Trophoblast cell (in vitro differentiated cells and primary cell): ENCODE measurements at regions not wholly inside any gene's neighbourhood (a gene's known extent, or its start where the extent isn't known, plus 50 kb on each side); places are given as distances from the start of the nearest gene placed in this dataset.
"Not testable (repeated sequence)": the region's sequence is repeated elsewhere in the genome, so short reads cannot be mapped to it uniquely, and the experiment has no call there.

Experiments used
- DNase-seq, 2 donors: peaks; one replicate each; pipeline ENCODE4 v3.0.0-alpha.2; 2016
- H2AFZ ChIP-seq: 2 replicates; pipeline ENCODE4 v1.6.1; 2013; ENCODE audit warnings: low read length, moderate library complexity, mild to moderate bottlenecking; ENCODE audit not compliant: insufficient read depth, poor library complexity
- H2AK5ac ChIP-seq: 2 replicates; pipeline ENCODE4 v1.6.1; 2013; ENCODE audit warnings: mild to moderate bottlenecking, low read length
- H2BK120ac ChIP-seq: 2 replicates; pipeline ENCODE4 v1.6.1; 2013; ENCODE audit warnings: low read length, mild to moderate bottlenecking, moderate library complexity; ENCODE audit not compliant: insufficient read depth, poor library complexity
- H2BK12ac ChIP-seq: 2 replicates; pipeline ENCODE4 v1.6.1; 2013; ENCODE audit warnings: mild to moderate bottlenecking, low read length, moderate library complexity
- H2BK5ac ChIP-seq: 2 replicates; pipeline ENCODE4 v1.6.1; 2013; ENCODE audit warnings: low read length, low read depth, moderate library complexity, mild to moderate bottlenecking; ENCODE audit not compliant: poor library complexity
- H3K14ac ChIP-seq: 2 replicates; pipeline ENCODE4 v1.6.1; 2013; ENCODE audit warnings: mild to moderate bottlenecking, low read length
- H3K18ac ChIP-seq: 2 replicates; pipeline ENCODE4 v1.6.1; 2013; ENCODE audit warnings: mild to moderate bottlenecking, low read length
- H3K23ac ChIP-seq: 2 replicates; pipeline ENCODE4 v1.6.1; 2013; ENCODE audit warnings: low read length
- H3K27ac ChIP-seq: 2 replicates; pipeline ENCODE4 v1.5.1; 2013; ENCODE audit warnings: low read depth, mild to moderate bottlenecking, inconsistent platforms, low read length, moderate library complexity
- H3K27me3 ChIP-seq: 2 replicates; pipeline ENCODE4 v1.6.1; 2013; ENCODE audit warnings: inconsistent platforms, mild to moderate bottlenecking, low read length, moderate library complexity; ENCODE audit not compliant: insufficient read depth
- H3K36me3 ChIP-seq, 2 experiments: 1 replicate in 1 of 2; 2 replicates in 1 of 2; pipeline ENCODE4 v1.6.1; 2013; ENCODE audit warnings: low read length in 2 of 2, mild to moderate bottlenecking in 2 of 2, moderate library complexity in 1 of 2; ENCODE audit not compliant: insufficient read depth in 2 of 2, control insufficient read depth in 1 of 2
- H3K4ac ChIP-seq: 2 replicates; pipeline ENCODE4 v1.6.1; 2013; ENCODE audit warnings: low read depth, mild to moderate bottlenecking, low read length, moderate library complexity
- H3K4me1 ChIP-seq, 2 experiments: 1 replicate in 1 of 2; 2 replicates in 1 of 2; pipeline ENCODE4 v1.6.1; 2013; ENCODE audit warnings: low read length in 2 of 2, mild to moderate bottlenecking in 2 of 2, moderate library complexity in 1 of 2; ENCODE audit not compliant: insufficient read depth in 2 of 2, control insufficient read depth in 1 of 2
- H3K4me2 ChIP-seq: 2 replicates; pipeline ENCODE4 v1.6.1; 2013; ENCODE audit warnings: inconsistent platforms, mild to moderate bottlenecking, low read length, moderate library complexity
- H3K4me3 ChIP-seq: 2 replicates; pipeline ENCODE4 v1.5.1; 2013; ENCODE audit warnings: mild to moderate bottlenecking, low read depth, low read length, inconsistent platforms
- H3K79me1 ChIP-seq: one replicate; pipeline ENCODE4 v1.6.1; 2013; ENCODE audit warnings: low read length
- H3K79me2 ChIP-seq: 2 replicates; pipeline ENCODE4 v1.6.1; 2013; ENCODE audit warnings: low read length, mild to moderate bottlenecking; ENCODE audit not compliant: control insufficient read depth, insufficient read depth, poor library complexity
- H3K9ac ChIP-seq: 2 replicates; pipeline ENCODE4 v1.6.1; 2013; ENCODE audit warnings: mild to moderate bottlenecking, low read length
- H3K9me3 ChIP-seq: 2 replicates; pipeline ENCODE4 v1.6.1; 2013; ENCODE audit warnings: low read depth, mild to moderate bottlenecking, control low read depth, inconsistent platforms, low read length; ENCODE audit not compliant: insufficient read depth
- H4K12ac ChIP-seq: 2 replicates; pipeline ENCODE4 v1.6.1; 2013; ENCODE audit warnings: low read depth, mild to moderate bottlenecking, low read length, moderate library complexity
- H4K8ac ChIP-seq: 2 replicates; pipeline ENCODE4 v1.6.1; 2013; ENCODE audit warnings: low read depth, mild to moderate bottlenecking, low read length, moderate library complexity
- H4K91ac ChIP-seq: one replicate; pipeline ENCODE4 v1.6.1; 2013; ENCODE audit warnings: low read depth, mild to moderate bottlenecking, low read length, moderate library complexity
- WGBS: extraction: QIAGEN DNeasy Blood & Tissue Kit; methylation state at CpG from one replicate; pipeline ENCODE4 v1.1.7; 2013; ENCODE audit warnings: missing lambda C conversion rate; ENCODE audit not compliant: insufficient read length, insufficient coverage; ENCODE audit errors: extremely low coverage; 5-methylcytosine and 5-hydroxymethylcytosine counted together

DNA sequence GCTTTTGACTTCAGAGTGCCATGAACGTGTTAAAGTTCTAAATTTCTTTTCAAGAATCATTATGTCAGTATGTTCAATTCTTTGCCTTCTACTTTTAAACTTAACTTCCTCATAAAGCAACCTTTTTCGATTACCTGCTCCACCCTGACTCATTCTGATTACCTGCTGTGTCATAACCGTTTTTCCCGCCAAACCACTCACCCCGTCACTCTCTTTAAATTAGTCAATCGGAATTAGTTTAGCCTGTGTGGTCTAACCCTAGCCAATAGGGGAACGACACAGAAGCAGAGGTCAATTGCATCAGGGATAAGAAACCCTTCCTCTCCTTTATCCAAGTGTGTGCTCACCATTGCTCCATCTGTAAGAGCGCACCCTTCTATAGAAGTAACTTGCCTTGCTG is 482.7 kb downstream of the CD83 start:
- not testable (repeated sequence) for H3K79me2 ChIP-seq, H3K18ac ChIP-seq, H3K4me2 ChIP-seq, H4K12ac ChIP-seq, H3K9me3 ChIP-seq, H3K4me3 ChIP-seq, H3K36me3 ChIP-seq, H3K14ac ChIP-seq, H3K9ac ChIP-seq, H3K27ac ChIP-seq, DNase-seq, H4K8ac ChIP-seq, H2BK5ac ChIP-seq, H2AFZ ChIP-seq, H3K79me1 ChIP-seq, H2BK12ac ChIP-seq, H2BK120ac ChIP-seq, H3K27me3 ChIP-seq, H4K91ac ChIP-seq, H3K23ac ChIP-seq, H2AK5ac ChIP-seq, H3K4ac ChIP-seq, H3K4me1 ChIP-seq
- WGBS = no CpG with 5 or more reads among the region's 8 CpGs

DNA sequence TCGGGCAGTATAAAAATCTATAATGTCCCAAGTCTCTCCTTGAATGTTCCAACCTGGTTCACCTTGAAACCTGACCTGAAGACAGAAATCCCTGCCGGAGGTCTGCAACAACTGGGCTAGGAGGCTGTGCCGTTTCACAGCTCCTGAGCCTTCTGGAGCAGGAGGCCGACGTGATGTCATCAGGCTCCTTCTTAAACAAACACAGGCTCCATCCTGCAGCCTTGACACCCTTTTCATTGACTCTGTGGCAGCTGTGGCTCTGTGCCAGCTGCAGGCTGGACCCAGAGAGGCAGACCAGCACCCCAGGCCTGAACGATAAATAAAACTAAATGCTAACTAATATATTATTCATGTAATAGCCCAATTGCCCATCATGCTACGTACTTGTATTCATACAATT is 483.9 kb downstream of the CD83 start:
- H3K79me1 ChIP-seq = no peaks in the 10 kb centered on the region
- no peak overlapping the region for H3K4me2 ChIP-seq
- no peaks in the 10 kb centered on the region for H3K79me2 ChIP-seq
- no peak overlapping the region for H4K91ac ChIP-seq
- H3K9me3 ChIP-seq = no peaks in the 10 kb centered on the region
- no peak overlapping the region for H3K14ac ChIP-seq
- H3K18ac ChIP-seq = no peak overlapping the region
- WGBS = no CpG with 5 or more reads among the region's 7 CpGs
- no peak overlapping the region for H3K4me3 ChIP-seq
- H4K8ac ChIP-seq = no peak overlapping the region
- H2BK12ac ChIP-seq = no peak overlapping the region
- H2AFZ ChIP-seq = no peak overlapping the region
- H3K27ac ChIP-seq = no peak overlapping the region
- no peaks in the 10 kb centered on the region for H3K27me3 ChIP-seq
- no peak overlapping the region for H3K4ac ChIP-seq
- no peaks in the 10 kb centered on the region for H3K4me1 ChIP-seq
- DNase-seq = no peak
- no peaks in the 10 kb centered on the region for H3K36me3 ChIP-seq
- no peak overlapping the region for H2AK5ac ChIP-seq
- no peak overlapping the region for H3K9ac ChIP-seq
- H3K23ac ChIP-seq = no peak overlapping the region
- H4K12ac ChIP-seq = no peak overlapping the region
- H2BK5ac ChIP-seq = no peak overlapping the region
- H2BK120ac ChIP-seq = no peak overlapping the region

DNA sequence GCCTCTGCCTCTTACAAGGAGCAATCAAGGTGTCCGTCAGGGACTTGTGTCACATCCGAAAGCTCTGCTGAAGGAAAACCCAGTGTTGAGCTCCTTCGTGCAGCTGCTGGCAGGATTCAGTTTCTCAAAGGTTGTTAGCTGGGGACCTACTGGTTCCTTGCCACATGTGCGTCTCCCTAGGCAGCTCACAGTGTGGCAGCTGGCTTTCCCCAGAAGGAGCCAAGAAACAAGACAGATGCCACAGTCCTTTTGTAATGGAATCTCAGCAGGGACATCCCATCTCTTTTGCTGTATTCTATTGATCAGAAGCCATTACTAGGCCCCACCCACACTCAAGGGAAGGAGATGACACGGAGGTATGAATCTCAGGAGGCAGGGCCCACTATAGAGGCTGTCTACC is 488.8 kb downstream of the CD83 start:
- no peaks in the 10 kb centered on the region for H3K4me1 ChIP-seq
- no peak overlapping the region for H3K23ac ChIP-seq
- no peak overlapping the region for H4K8ac ChIP-seq
- H3K36me3 ChIP-seq = no peaks in the 10 kb centered on the region
- H3K79me1 ChIP-seq = no peaks in the 10 kb centered on the region
- H2AK5ac ChIP-seq = no peak overlapping the region
- no peaks in the 10 kb centered on the region for H3K27me3 ChIP-seq
- H3K14ac ChIP-seq = no peak overlapping the region
- H3K9ac ChIP-seq = no peak overlapping the region
- no CpG with 5 or more reads among the region's 5 CpGs for WGBS
- no peaks in the 10 kb centered on the region for H3K9me3 ChIP-seq
- H4K12ac ChIP-seq = no peak overlapping the region
- H3K4me3 ChIP-seq = no peak overlapping the region
- no peak overlapping the region for H2BK120ac ChIP-seq
- H2BK12ac ChIP-seq = no peak overlapping the region
- H3K79me2 ChIP-seq = no peaks in the 10 kb centered on the region
- H3K18ac ChIP-seq = no peak overlapping the region
- no peak overlapping the region for H2BK5ac ChIP-seq
- no peak overlapping the region for H3K4ac ChIP-seq
- H2AFZ ChIP-seq = no peak overlapping the region
- H3K4me2 ChIP-seq = no peak overlapping the region
- no peak for DNase-seq
- no peak overlapping the region for H3K27ac ChIP-seq
- H4K91ac ChIP-seq = no peak overlapping the region

DNA sequence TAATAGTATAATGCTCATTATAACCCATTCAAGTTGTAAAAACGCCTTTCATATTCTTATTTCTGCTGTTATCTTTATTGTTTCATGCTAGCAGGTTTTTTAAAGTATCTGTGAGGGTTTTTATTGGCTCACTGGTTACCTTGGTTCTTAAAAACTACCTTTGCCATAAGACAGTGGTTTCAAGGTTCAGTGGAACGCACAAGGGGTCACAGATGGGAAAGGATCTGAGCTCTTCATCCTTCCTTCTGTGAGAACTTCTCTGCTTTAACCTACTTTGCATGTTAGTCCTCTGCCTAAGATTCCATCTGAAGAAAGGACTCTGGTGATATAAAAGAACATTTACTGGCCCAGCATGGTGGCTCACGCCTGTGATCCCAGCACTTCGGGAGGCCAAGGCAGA is 492.6 kb downstream of the CD83 start:
- H3K27ac ChIP-seq = no peak overlapping the region
- H4K12ac ChIP-seq = no peak overlapping the region
- no peak overlapping the region for H3K23ac ChIP-seq
- H3K4me1 ChIP-seq = no peaks in the 10 kb centered on the region
- H3K18ac ChIP-seq = no peak overlapping the region
- no peak overlapping the region for H2AFZ ChIP-seq
- no peak overlapping the region for H3K4ac ChIP-seq
- H3K14ac ChIP-seq = no peak overlapping the region
- H3K4me3 ChIP-seq = no peak overlapping the region
- H3K27me3 ChIP-seq = no peaks in the 10 kb centered on the region
- no peak overlapping the region for H2BK5ac ChIP-seq
- H2BK120ac ChIP-seq = no peak overlapping the region
- H3K79me2 ChIP-seq = no peaks in the 10 kb centered on the region
- H3K36me3 ChIP-seq = no peaks in the 10 kb centered on the region
- no peaks in the 10 kb centered on the region for H3K9me3 ChIP-seq
- H2AK5ac ChIP-seq = no peak overlapping the region
- no peak overlapping the region for H3K4me2 ChIP-seq
- no peak for DNase-seq
- no CpG with 5 or more reads among the region's 4 CpGs for WGBS
- H3K9ac ChIP-seq = no peak overlapping the region
- H4K8ac ChIP-seq = no peak overlapping the region
- no peak overlapping the region for H2BK12ac ChIP-seq
- H4K91ac ChIP-seq = no peak overlapping the region
- no peaks in the 10 kb centered on the region for H3K79me1 ChIP-seq
